ENCODE measurements at regions not wholly inside any gene's neighbourhood (a gene's known extent, or its start where the extent isn't known, plus 50 kb on each side); places are given as distances from the start of the nearest gene placed in this dataset.

DNA sequence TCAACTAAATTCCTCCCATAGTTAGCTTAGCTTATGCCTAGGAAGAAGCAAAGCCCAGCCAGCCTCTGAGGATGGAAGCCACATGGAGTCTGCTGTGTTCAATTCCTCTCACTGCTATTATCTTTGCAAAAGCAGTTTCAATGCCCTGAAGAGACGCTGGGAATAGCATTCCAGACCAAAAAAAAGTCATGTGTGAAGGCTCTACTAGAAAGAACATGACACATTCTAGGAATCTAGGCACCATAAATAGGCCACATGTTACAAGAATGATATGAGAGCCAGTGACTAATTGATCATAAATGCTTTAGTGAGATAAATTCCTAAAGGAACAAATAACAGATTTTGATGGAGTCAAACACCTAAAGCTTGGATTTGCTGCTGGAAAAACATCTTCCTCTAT lies 800.8 kb downstream of the TUSC7 start:
- Histone ChIP-seq H3K27me3 (ENCODE audit: insufficient read depth, low read depth) (no peaks in the 10 kb centered on the region), H3K36me3 (ENCODE audit: insufficient read depth) (no peaks in the 10 kb centered on the region), H2AFZ (ENCODE audit: low read depth) (no peak overlapping the region), H3K4me2 (no peak overlapping the region), H3K9ac (no peak overlapping the region), H3K4me1 (ENCODE audit: low read depth, poor library complexity, severe bottlenecking) (no peaks in the 10 kb centered on the region), H3K4me3 (IDR thresholded peaks at IDR 0.05; ENCODE audit: insufficient read depth, low read depth, low read length) (no peak overlapping the region), H3K79me2 (ENCODE audit: insufficient read depth, low read depth) (no peaks in the 10 kb centered on the region), H4K20me1 (ENCODE audit: insufficient read depth) (no peaks in the 10 kb centered on the region), H3K27ac (no peak overlapping the region)
- TF ChIP-seq, protein P1, sequence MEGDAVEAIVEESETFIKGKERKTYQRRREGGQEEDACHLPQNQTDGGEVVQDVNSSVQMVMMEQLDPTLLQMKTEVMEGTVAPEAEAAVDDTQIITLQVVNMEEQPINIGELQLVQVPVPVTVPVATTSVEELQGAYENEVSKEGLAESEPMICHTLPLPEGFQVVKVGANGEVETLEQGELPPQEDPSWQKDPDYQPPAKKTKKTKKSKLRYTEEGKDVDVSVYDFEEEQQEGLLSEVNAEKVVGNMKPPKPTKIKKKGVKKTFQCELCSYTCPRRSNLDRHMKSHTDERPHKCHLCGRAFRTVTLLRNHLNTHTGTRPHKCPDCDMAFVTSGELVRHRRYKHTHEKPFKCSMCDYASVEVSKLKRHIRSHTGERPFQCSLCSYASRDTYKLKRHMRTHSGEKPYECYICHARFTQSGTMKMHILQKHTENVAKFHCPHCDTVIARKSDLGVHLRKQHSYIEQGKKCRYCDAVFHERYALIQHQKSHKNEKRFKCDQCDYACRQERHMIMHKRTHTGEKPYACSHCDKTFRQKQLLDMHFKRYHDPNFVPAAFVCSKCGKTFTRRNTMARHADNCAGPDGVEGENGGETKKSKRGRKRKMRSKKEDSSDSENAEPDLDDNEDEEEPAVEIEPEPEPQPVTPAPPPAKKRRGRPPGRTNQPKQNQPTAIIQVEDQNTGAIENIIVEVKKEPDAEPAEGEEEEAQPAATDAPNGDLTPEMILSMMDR (conservative IDR thresholded peaks at IDR 0.05; ENCODE audit: low read depth, low read length): no peak

DNA sequence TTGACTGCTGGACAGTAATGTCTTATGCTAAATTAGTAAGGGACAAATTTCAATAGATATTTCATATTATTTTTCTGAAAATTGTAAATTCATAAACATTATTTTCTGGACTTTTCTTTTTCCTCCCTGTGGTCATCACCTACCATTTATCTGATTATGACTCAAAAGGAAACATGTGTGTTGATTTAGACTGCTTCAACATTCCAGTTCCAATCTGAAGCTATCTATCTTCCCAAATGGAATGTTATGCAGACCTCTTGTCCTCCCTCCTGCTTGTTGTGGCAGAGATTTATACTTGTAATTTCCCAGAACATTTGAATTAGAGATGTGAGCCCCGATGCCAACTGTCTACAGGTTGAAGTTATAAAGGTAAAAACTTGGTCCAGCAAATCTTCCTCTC lies 803.4 kb downstream of the TUSC7 start:
- Histone ChIP-seq H3K4me1 (ENCODE audit: low read depth, poor library complexity, severe bottlenecking) (no peaks in the 10 kb centered on the region), H4K20me1 (ENCODE audit: insufficient read depth) (no peaks in the 10 kb centered on the region), H3K27ac (no peak overlapping the region), H3K79me2 (ENCODE audit: insufficient read depth, low read depth) (no peaks in the 10 kb centered on the region), H3K36me3 (ENCODE audit: insufficient read depth) (no peaks in the 10 kb centered on the region), H2AFZ (ENCODE audit: low read depth) (no peak overlapping the region), H3K4me2 (no peak overlapping the region), H3K9ac (no peak overlapping the region), H3K27me3 (ENCODE audit: insufficient read depth, low read depth) (no peaks in the 10 kb centered on the region), H3K4me3 (IDR thresholded peaks at IDR 0.05; ENCODE audit: insufficient read depth, low read depth, low read length) (no peak overlapping the region)
- TF ChIP-seq, protein P1 (conservative IDR thresholded peaks at IDR 0.05; ENCODE audit: low read depth, low read length): no peak

DNA sequence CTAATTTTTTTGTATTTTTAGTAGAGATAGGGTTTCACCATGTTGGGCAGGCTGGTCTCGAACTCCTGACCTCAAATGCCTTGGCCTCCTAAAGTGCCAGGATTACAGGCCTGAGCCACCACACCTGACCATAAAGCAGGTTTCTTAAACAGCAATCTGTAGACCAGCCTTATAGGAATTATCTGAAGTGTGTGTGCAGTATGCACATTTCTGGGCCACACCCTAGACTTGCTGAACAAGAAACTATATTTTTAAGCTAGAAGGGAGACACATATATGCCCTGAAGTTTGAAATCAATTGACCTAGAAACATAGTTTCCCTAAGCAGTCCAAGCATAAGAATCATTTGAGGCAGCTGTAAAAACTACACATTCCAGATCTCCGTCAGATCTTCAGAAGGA lies 805.7 kb downstream of the TUSC7 start:
- Histone ChIP-seq H3K4me1 (ENCODE audit: low read depth, poor library complexity, severe bottlenecking) (no peaks in the 10 kb centered on the region), H4K20me1 (ENCODE audit: insufficient read depth) (no peaks in the 10 kb centered on the region), H3K79me2 (ENCODE audit: insufficient read depth, low read depth) (no peaks in the 10 kb centered on the region), H3K27me3 (ENCODE audit: insufficient read depth, low read depth) (no peaks in the 10 kb centered on the region), H3K27ac (no peak overlapping the region), H2AFZ (ENCODE audit: low read depth) (no peak overlapping the region), H3K4me3 (IDR thresholded peaks at IDR 0.05; ENCODE audit: insufficient read depth, low read depth, low read length) (no peak overlapping the region), H3K4me2 (no peak overlapping the region), H3K9ac (no peak overlapping the region), H3K36me3 (ENCODE audit: insufficient read depth) (no peaks in the 10 kb centered on the region)
- TF ChIP-seq, protein P1 (conservative IDR thresholded peaks at IDR 0.05; ENCODE audit: low read depth, low read length): no peak

DNA sequence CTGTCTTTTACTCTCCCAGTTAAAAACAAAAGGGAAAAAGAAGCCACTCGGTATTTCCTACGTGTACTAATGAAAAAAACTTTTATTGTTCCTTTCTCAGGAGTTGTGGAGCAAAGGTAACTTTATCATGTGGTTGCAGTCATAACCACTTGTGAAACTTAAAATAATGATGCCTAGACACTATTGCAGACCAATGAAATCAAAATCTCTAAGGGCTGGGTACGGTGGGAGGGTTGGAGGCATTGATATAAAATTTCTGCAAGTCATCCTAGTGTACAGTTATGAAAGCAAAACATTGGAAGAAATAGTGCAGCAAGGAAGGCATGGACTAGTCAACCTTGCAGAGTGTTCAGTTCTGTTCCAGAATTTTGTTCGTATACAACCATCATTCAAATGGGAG lies 808.8 kb downstream of the TUSC7 start:
- H4K20me1 ChIP-seq (ENCODE audit: insufficient read depth): no peaks in the 10 kb centered on the region
- no peaks in the 10 kb centered on the region for H3K4me1 ChIP-seq (ENCODE audit: low read depth, poor library complexity, severe bottlenecking)
- H3K27me3 ChIP-seq (ENCODE audit: insufficient read depth, low read depth): no peaks in the 10 kb centered on the region
- no peak overlapping the region for H3K27ac ChIP-seq
- H3K79me2 ChIP-seq (ENCODE audit: insufficient read depth, low read depth): no peaks in the 10 kb centered on the region
- no peak overlapping the region for H3K4me3 ChIP-seq (IDR thresholded peaks at IDR 0.05; ENCODE audit: insufficient read depth, low read depth, low read length)
- TF ChIP-seq, protein P1 (conservative IDR thresholded peaks at IDR 0.05; ENCODE audit: low read depth, low read length): no peak
- H2AFZ ChIP-seq (ENCODE audit: low read depth): no peak overlapping the region
- no peak overlapping the region for H3K4me2 ChIP-seq
- no peaks in the 10 kb centered on the region; the same call in 1 of the 2 replicates for H3K36me3 ChIP-seq (ENCODE audit: insufficient read depth)
- H3K9ac ChIP-seq: no peak overlapping the region

Data from KMS-11 (cell line).